Thymus (tissue), 11 donors: ENCODE measurements at regions not wholly inside any gene's neighbourhood (a gene's known extent, or its start where the extent isn't known, plus 50 kb on each side); places are given as distances from the start of the nearest gene placed in this dataset.
"Not testable (repeated sequence)": the region's sequence is repeated elsewhere in the genome, so short reads cannot be mapped to it uniquely, and the experiment has no call there.

Experiments
- DNase-seq, 9 donors: peaks; one replicate each; pipeline ENCODE4 v3.0.0-alpha.2; 2013; ENCODE audit warnings: low spot score in 9 of 9, low read depth in 6 of 9, missing footprints in 1 of 9
- H3K27ac ChIP-seq, 2 donors: one replicate each; pipeline ENCODE4 v1.5.1; 2013; ENCODE audit warnings: control low read depth in 1 of 2, low read depth in 1 of 2, low read length in 1 of 2, mild to moderate bottlenecking in 1 of 2, moderate library complexity in 1 of 2
- H3K27me3 ChIP-seq, 2 donors: one replicate each; pipeline ENCODE4 v1.5.1; 2013; ENCODE audit warnings: low read length in 1 of 2; ENCODE audit not compliant: control insufficient read depth in 2 of 2, insufficient read depth in 1 of 2
- H3K36me3 ChIP-seq, 2 donors: one replicate each; pipeline ENCODE4 v1.5.1; 2013; ENCODE audit warnings: low read length in 1 of 2, mild to moderate bottlenecking in 1 of 2, moderate library complexity in 1 of 2; ENCODE audit not compliant: control insufficient read depth in 2 of 2, insufficient read depth in 2 of 2
- H3K4me1 ChIP-seq, 2 donors: one replicate each; pipeline ENCODE4 v1.5.1; 2013; ENCODE audit warnings: low read length in 2 of 2; ENCODE audit not compliant: control insufficient read depth in 2 of 2, insufficient read depth in 2 of 2
- H3K4me3 ChIP-seq, 2 donors: one replicate each; pipeline ENCODE4 v1.5.1; 2013; ENCODE audit warnings: low read length in 2 of 2, control low read depth in 1 of 2, mild to moderate bottlenecking in 1 of 2
- H3K9me3 ChIP-seq, 2 donors: one replicate each; pipeline ENCODE4 v1.5.1; 2013; ENCODE audit warnings: low read length in 1 of 2, mild to moderate bottlenecking in 1 of 2; ENCODE audit not compliant: control insufficient read depth in 2 of 2, insufficient read depth in 1 of 2
- WGBS: extraction: QIAGEN DNeasy Blood & Tissue Kit; methylation state at CpG from one replicate; pipeline ENCODE4 v1.1.7; 2013; 5-methylcytosine and 5-hydroxymethylcytosine counted together
- donor health status: healthy.

- WGBS: 86% methylated on average over 11 of the region's 11 CpGs
- not testable (repeated sequence) for H3K4me3 ChIP-seq, DNase-seq, H3K36me3 ChIP-seq, H3K27me3 ChIP-seq, H3K4me1 ChIP-seq, H3K9me3 ChIP-seq, H3K27ac ChIP-seq
Observed at GRCh38 chr2:242070726-242071125, 201.2 kb downstream of the RTP5 start.

- H3K4me1 ChIP-seq, H3K27ac ChIP-seq, H3K4me3 ChIP-seq, H3K36me3 ChIP-seq, DNase-seq, H3K9me3 ChIP-seq, H3K27me3 ChIP-seq: not testable (repeated sequence)
- WGBS: 96% methylated on average over 7 of the region's 7 CpGs
Observed at GRCh38 chr2:242071377-242071776, 201.8 kb downstream of the RTP5 start.

GRCh38 chr2:242071936-242072335, 202.4 kb downstream of the RTP5 start:
- 95% methylated on average over 11 of the region's 11 CpGs for WGBS
- H3K36me3 ChIP-seq, H3K27me3 ChIP-seq, H3K4me3 ChIP-seq, H3K4me1 ChIP-seq, H3K27ac ChIP-seq, H3K9me3 ChIP-seq, DNase-seq: not testable (repeated sequence)

GRCh38 chr2:242075168-242075567, 205.6 kb downstream of the RTP5 start:
- peaks cover 0 to 2% of the 10 kb centered on the region in 2 donors for H3K27me3 ChIP-seq
- H3K27ac ChIP-seq: no peak overlapping the region
- H3K4me1 ChIP-seq: no peaks in the 10 kb centered on the region
- 86% methylated on average over 2 of the region's 2 CpGs for WGBS
- no peak for DNase-seq
- H3K9me3 ChIP-seq: no peaks in the 10 kb centered on the region
- H3K36me3 ChIP-seq: no peaks in the 10 kb centered on the region
- H3K4me3 ChIP-seq: no peak overlapping the region

- H3K4me3 ChIP-seq: no peak overlapping the region
- WGBS: 96% methylated on average over 7 of the region's 7 CpGs
Observed at GRCh38 chr2:242075696-242076095, 206.2 kb downstream of the RTP5 start.

GRCh38 chr2:242076184-242076583, 206.7 kb downstream of the RTP5 start:
- not testable (repeated sequence) for H3K36me3 ChIP-seq, DNase-seq, H3K27me3 ChIP-seq, H3K4me1 ChIP-seq, H3K4me3 ChIP-seq, H3K27ac ChIP-seq, H3K9me3 ChIP-seq
- 87% methylated on average over 4 of the region's 4 CpGs for WGBS

More at GRCh38 chr2:242075696-242076095, 206.2 kb downstream of the RTP5 start:
- Histone ChIP-seq H3K4me1 (no peaks in the 10 kb centered on the region), H3K9me3 (no peaks in the 10 kb centered on the region), H3K27me3 (peaks cover 0 to 2% of the 10 kb centered on the region in 2 donors), H3K36me3 (no peaks in the 10 kb centered on the region), H3K27ac (no peak overlapping the region)
- DNase-seq: no peak

GRCh38 chr2:242078426-242078825, 208.9 kb downstream of the RTP5 start:
- DNase-seq, H3K27ac ChIP-seq, H3K36me3 ChIP-seq, H3K9me3 ChIP-seq, H3K4me3 ChIP-seq, H3K27me3 ChIP-seq, H3K4me1 ChIP-seq: not testable (repeated sequence)
- WGBS: 72% methylated on average over 3 of the region's 3 CpGs

GRCh38 chr2:242079792-242080191, 210.3 kb downstream of the RTP5 start:
- H3K27me3 ChIP-seq, H3K4me1 ChIP-seq, H3K36me3 ChIP-seq, DNase-seq, H3K9me3 ChIP-seq, H3K27ac ChIP-seq, H3K4me3 ChIP-seq: not testable (repeated sequence)
- WGBS: 94% methylated on average over 7 of the region's 7 CpGs

- DNase-seq, H3K36me3 ChIP-seq, H3K4me3 ChIP-seq, H3K27ac ChIP-seq, H3K9me3 ChIP-seq, H3K4me1 ChIP-seq, H3K27me3 ChIP-seq: not testable (repeated sequence)
- WGBS: 96% methylated on average over 7 of the region's 7 CpGs
Observed at GRCh38 chr2:242080575-242081214, 211.2 kb downstream of the RTP5 start.

- 88% methylated on average over 5 of the region's 5 CpGs for WGBS
- DNase-seq, H3K27ac ChIP-seq, H3K4me3 ChIP-seq, H3K36me3 ChIP-seq, H3K4me1 ChIP-seq, H3K9me3 ChIP-seq: not testable (repeated sequence)
- peaks cover 0 to 12% of the 10 kb centered on the region in 2 donors for H3K27me3 ChIP-seq
Observed at GRCh38 chr2:242084034-242084433, 214.5 kb downstream of the RTP5 start.
